ENCODE measurements at regions not wholly inside any gene's neighbourhood (a gene's known extent, or its start where the extent isn't known, plus 50 kb on each side); places are given as distances from the start of the nearest gene placed in this dataset.

GRCh38 chr4:170818786-170819185 is 729.0 kb upstream of the AADAT start (continued):
- TF ChIP-seq CHD7 (IDR thresholded peaks at IDR 0.05; ENCODE audit: insufficient replicate concordance, low read length) (no peak), RNF2 (IDR thresholded peaks at IDR 0.05; ENCODE audit: borderline replicate concordance, low read depth, low read length, missing control alignments, poor library complexity, severe bottlenecking) (no peak), SP2 (IDR thresholded peaks at IDR 0.05; ENCODE audit: low read length) (no peak), KDM1A (IDR thresholded peaks at IDR 0.05; ENCODE audit: borderline replicate concordance, low read length) (no peak), RAD21 (IDR thresholded peaks at IDR 0.05 in 1 of 2, conservative IDR thresholded peaks at IDR 0.05 in 1 of 2; ENCODE audit: low read depth in 2 of 2, low read length in 2 of 2) (no peak)
